WTC11 (cell line): ENCODE measurements at regions not wholly inside any gene's neighbourhood (a gene's known extent, or its start where the extent isn't known, plus 50 kb on each side); places are given as distances from the start of the nearest gene placed in this dataset.

Experiments used
- ATAC-seq: fragments of 200-7000 bp; cut with Tn5 transposase; 2 replicates; pipeline ENCODE4 v1.10.0; 2021; ENCODE audit warnings: mild to moderate bottlenecking, moderate library complexity
- CTCF ChIA-PET: fragments of 300-600 bp; sonication (Branson Sonifier 250); formaldehyde crosslinking; loops from one replicate; lab custom pipeline; 2021; ENCODE audit warnings: antibody characterized with exemption; lab: Charles Lee
- POLR2A ChIA-PET: fragments of 350-600 bp; sonication (Branson Sonifier 250); formaldehyde crosslinking; loops from one replicate; lab custom pipeline; 2021; ENCODE audit warnings: antibody characterized with exemption; lab: Charles Lee
- DNase-seq: peaks from one replicate; pipeline ENCODE4 v3.0.0; 2021; ENCODE audit warnings: low spot score
- H3K27ac Mint-ChIP-seq: 2 replicates; pipeline ENCODE4 v1.8.0; 2021; ENCODE audit warnings: mixed read lengths
- H3K27me3 Mint-ChIP-seq: 2 replicates; pipeline ENCODE4 v1.8.0; 2021; ENCODE audit warnings: low read depth, mild to moderate bottlenecking, moderate library complexity, mixed read lengths
- H3K36me3 Mint-ChIP-seq: 2 replicates; pipeline ENCODE4 v1.8.0; 2021; ENCODE audit warnings: mixed read lengths
- H3K4me1 Mint-ChIP-seq: 2 replicates; pipeline ENCODE4 v1.8.0; 2022; ENCODE audit warnings: mixed read lengths
- H3K4me3 Mint-ChIP-seq: 2 replicates; pipeline ENCODE4 v1.8.0; 2021; ENCODE audit warnings: mild to moderate bottlenecking, moderate library complexity, mixed read lengths
- H3K9me3 Mint-ChIP-seq: 2 replicates; pipeline ENCODE4 v1.8.0; 2021; ENCODE audit warnings: mixed read lengths
- EMX1 ChIP-seq: fragments of 250-450 bp; sonication (Bioruptor Pico); IDR thresholded peaks from 2 replicates; pipeline ENCODE4 v1.8.0; 2021; ENCODE audit warnings: mild to moderate bottlenecking
- GABPB1 ChIP-seq: sonication (generic); formaldehyde crosslinking; IDR thresholded peaks from 2 replicates; pipeline ENCODE4 v1.8.1; 2023; ENCODE audit warnings: mild to moderate bottlenecking, missing genetic modification reagents
- GTF2I ChIP-seq: fragments of 250-450 bp; sonication (Bioruptor Pico); conservative IDR thresholded peaks from 2 replicates; pipeline ENCODE4 v1.4.0; 2021; ENCODE audit warnings: mild to moderate bottlenecking
- IRF2 ChIP-seq: sonication (generic); formaldehyde crosslinking; IDR thresholded peaks from 2 replicates; pipeline ENCODE4 v1.8.0; 2022; ENCODE audit warnings: low read depth, missing genetic modification reagents, borderline replicate concordance
- JAZF1 ChIP-seq: fragments of 250-450 bp; sonication (Bioruptor Pico); IDR thresholded peaks from 2 replicates; pipeline ENCODE4 v1.9.0; 2021; ENCODE audit warnings: moderate library complexity, mild to moderate bottlenecking, inconsistent platforms
- MYBL2 ChIP-seq: sonication (generic); formaldehyde crosslinking; IDR thresholded peaks from 2 replicates; pipeline ENCODE4 v1.8.1; 2023; ENCODE audit warnings: mild to moderate bottlenecking, moderate library complexity, missing genetic modification reagents
- NFATC4 ChIP-seq: fragments of 250-450 bp; sonication (Bioruptor Pico); IDR thresholded peaks from 2 replicates; pipeline ENCODE4 v1.9.0; 2021; ENCODE audit warnings: mild to moderate bottlenecking
- SMAD4 ChIP-seq: sonication (generic); formaldehyde crosslinking; IDR thresholded peaks from 2 replicates; pipeline ENCODE4 v1.8.0; 2022; ENCODE audit warnings: mild to moderate bottlenecking, missing genetic modification reagents
- ZNF121 ChIP-seq: sonication (generic); formaldehyde crosslinking; IDR thresholded peaks from 2 replicates; pipeline ENCODE4 v1.8.0; 2023; ENCODE audit warnings: missing genetic modification reagents
- ZNF396 ChIP-seq: fragments of 250-450 bp; sonication (Bioruptor Pico); IDR thresholded peaks from 2 replicates; pipeline ENCODE4 v1.8.0; 2021; ENCODE audit warnings: mild to moderate bottlenecking, moderate library complexity, borderline replicate concordance
- ZNF423 ChIP-seq: fragments of 250-450 bp; sonication (Bioruptor Pico); IDR thresholded peaks from 2 replicates; pipeline ENCODE4 v2.1.2; 2022; ENCODE audit warnings: mild to moderate bottlenecking, moderate library complexity
- TF ChIP-seq, protein P1 (sequence below): sonication (generic); formaldehyde crosslinking; IDR thresholded peaks from 2 replicates; pipeline ENCODE4 v1.8.1; 2023; ENCODE audit warnings: mild to moderate bottlenecking, missing genetic modification reagents
- TF ChIP-seq, protein P2 (sequence below): sonication (generic); formaldehyde crosslinking; IDR thresholded peaks from 2 replicates; pipeline ENCODE4 v1.8.1; 2022; ENCODE audit warnings: missing genetic modification reagents, borderline replicate concordance
- TF ChIP-seq, protein P3 (sequence below): sonication (generic); formaldehyde crosslinking; IDR thresholded peaks from 2 replicates; pipeline ENCODE4 v1.8.1; 2023; ENCODE audit warnings: mild to moderate bottlenecking, missing genetic modification reagents, moderate library complexity
- TF ChIP-seq, protein P4 (sequence below): sonication (generic); formaldehyde crosslinking; IDR thresholded peaks from 2 replicates; pipeline ENCODE4 v1.8.0; 2022; ENCODE audit warnings: mild to moderate bottlenecking, missing genetic modification reagents
- TF ChIP-seq, protein P5 (sequence below): sonication (generic); formaldehyde crosslinking; IDR thresholded peaks from 2 replicates; pipeline ENCODE4 v1.8.0; 2022; ENCODE audit warnings: mild to moderate bottlenecking, missing genetic modification reagents
- TF ChIP-seq, protein P6 (sequence below): fragments of 250-450 bp; sonication (Bioruptor Pico); conservative IDR thresholded peaks from 2 replicates; pipeline ENCODE4 v1.9.0; 2021; ENCODE audit warnings: mild to moderate bottlenecking
- TF ChIP-seq, protein P7 (sequence below): sonication (generic); formaldehyde crosslinking; IDR thresholded peaks from 2 replicates; pipeline ENCODE4 v1.8.0; 2022; ENCODE audit warnings: missing genetic modification reagents
- TF ChIP-seq, protein P8 (sequence below): sonication (generic); formaldehyde crosslinking; IDR thresholded peaks from 2 replicates; pipeline ENCODE4 v1.8.1; 2023; ENCODE audit warnings: mild to moderate bottlenecking, missing genetic modification reagents, borderline replicate concordance

DNA sequence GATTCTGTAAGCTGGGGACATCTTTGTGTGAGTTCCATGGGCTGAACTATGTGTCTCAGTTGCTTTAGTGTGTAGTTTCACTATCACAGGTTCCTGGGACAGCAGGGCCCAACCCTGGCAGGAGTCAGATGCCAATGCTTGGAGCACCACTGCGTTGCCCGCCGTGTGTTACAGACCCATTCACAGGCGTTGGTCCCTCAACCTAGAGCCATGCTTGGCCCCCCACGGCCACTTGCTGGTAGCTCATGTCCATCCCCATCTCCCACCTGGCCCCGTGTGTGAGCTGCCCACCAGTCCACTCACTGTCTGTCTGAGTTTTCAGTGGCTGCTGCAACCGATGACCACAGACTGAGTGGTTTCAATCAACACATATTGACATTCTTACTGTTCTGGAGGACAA, 546.9 kb downstream of the TCERG1L start:
- TF ChIP-seq, protein P1, sequence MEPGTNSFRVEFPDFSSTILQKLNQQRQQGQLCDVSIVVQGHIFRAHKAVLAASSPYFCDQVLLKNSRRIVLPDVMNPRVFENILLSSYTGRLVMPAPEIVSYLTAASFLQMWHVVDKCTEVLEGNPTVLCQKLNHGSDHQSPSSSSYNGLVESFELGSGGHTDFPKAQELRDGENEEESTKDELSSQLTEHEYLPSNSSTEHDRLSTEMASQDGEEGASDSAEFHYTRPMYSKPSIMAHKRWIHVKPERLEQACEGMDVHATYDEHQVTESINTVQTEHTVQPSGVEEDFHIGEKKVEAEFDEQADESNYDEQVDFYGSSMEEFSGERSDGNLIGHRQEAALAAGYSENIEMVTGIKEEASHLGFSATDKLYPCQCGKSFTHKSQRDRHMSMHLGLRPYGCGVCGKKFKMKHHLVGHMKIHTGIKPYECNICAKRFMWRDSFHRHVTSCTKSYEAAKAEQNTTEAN (CRISPR knock-in tag), result no peak
- TF ChIP-seq ZNF121, result no peak
- no peak for TF ChIP-seq MYBL2 (CRISPR knock-in tag)
- no peak for TF ChIP-seq ZNF396 (CRISPR knock-in tag)
- TF ChIP-seq, protein P2, sequence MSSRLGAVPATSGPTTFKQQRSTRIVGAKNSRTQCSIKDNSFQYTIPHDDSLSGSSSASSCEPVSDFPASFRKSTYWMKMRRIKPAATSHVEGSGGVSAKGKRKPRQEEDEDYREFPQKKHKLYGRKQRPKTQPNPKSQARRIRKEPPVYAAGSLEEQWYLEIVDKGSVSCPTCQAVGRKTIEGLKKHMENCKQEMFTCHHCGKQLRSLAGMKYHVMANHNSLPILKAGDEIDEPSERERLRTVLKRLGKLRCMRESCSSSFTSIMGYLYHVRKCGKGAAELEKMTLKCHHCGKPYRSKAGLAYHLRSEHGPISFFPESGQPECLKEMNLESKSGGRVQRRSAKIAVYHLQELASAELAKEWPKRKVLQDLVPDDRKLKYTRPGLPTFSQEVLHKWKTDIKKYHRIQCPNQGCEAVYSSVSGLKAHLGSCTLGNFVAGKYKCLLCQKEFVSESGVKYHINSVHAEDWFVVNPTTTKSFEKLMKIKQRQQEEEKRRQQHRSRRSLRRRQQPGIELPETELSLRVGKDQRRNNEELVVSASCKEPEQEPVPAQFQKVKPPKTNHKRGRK, result no peak
- no peak for TF ChIP-seq ZNF423 (CRISPR knock-in tag)
- H3K36me3 Mint-ChIP-seq, result peaks cover 58% of the 10 kb centered on the region

DNA sequence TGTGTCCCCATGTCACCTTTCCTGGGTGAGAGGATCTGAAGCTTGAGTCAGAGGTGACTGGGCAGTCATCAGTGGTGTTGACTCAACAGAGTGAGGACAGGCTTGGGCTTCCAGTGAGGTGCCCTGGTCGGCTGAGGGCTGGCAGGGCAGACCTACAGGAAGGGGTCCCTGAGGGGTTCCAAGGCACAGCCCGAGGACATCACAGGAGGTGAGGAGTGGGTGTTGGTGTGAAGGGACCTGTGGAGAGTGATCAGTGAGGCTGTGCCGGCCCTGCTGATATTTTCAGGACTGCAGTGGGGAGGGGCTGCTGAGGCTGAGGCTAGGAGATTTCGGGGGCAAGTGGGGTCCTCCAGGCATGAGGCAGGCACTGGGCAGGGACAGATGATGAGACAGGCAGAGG, 545.5 kb downstream of the TCERG1L start:
- H3K4me3 Mint-ChIP-seq, result no peak overlapping the region
- peaks cover 49% of the 10 kb centered on the region for H3K9me3 Mint-ChIP-seq
- ATAC-seq (no peak), DNase-seq (no peak)
- H3K4me1 Mint-ChIP-seq, result no peaks in the 10 kb centered on the region
- H3K27ac Mint-ChIP-seq, result no peak overlapping the region
- ChIA-PET POLR2A (no interaction called here), CTCF (no interaction called here)
- peaks cover 12% of the 10 kb centered on the region for H3K27me3 Mint-ChIP-seq
- peaks cover 60% of the 10 kb centered on the region for H3K36me3 Mint-ChIP-seq
- no peak for TF ChIP-seq ZNF121
- no peak for TF ChIP-seq GABPB1
- TF ChIP-seq, protein P3, sequence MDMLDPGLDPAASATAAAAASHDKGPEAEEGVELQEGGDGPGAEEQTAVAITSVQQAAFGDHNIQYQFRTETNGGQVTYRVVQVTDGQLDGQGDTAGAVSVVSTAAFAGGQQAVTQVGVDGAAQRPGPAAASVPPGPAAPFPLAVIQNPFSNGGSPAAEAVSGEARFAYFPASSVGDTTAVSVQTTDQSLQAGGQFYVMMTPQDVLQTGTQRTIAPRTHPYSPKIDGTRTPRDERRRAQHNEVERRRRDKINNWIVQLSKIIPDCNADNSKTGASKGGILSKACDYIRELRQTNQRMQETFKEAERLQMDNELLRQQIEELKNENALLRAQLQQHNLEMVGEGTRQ (CRISPR knock-in tag), result no peak
- no peak for TF ChIP-seq IRF2 (CRISPR knock-in tag)
- TF ChIP-seq, protein P4, sequence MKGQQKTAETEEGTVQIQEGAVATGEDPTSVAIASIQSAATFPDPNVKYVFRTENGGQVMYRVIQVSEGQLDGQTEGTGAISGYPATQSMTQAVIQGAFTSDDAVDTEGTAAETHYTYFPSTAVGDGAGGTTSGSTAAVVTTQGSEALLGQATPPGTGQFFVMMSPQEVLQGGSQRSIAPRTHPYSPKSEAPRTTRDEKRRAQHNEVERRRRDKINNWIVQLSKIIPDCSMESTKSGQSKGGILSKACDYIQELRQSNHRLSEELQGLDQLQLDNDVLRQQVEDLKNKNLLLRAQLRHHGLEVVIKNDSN (CRISPR knock-in tag), result no peak
- no peak for TF ChIP-seq EMX1 (CRISPR knock-in tag)
- no peak for TF ChIP-seq GTF2I (CRISPR knock-in tag)
- TF ChIP-seq, protein P5, sequence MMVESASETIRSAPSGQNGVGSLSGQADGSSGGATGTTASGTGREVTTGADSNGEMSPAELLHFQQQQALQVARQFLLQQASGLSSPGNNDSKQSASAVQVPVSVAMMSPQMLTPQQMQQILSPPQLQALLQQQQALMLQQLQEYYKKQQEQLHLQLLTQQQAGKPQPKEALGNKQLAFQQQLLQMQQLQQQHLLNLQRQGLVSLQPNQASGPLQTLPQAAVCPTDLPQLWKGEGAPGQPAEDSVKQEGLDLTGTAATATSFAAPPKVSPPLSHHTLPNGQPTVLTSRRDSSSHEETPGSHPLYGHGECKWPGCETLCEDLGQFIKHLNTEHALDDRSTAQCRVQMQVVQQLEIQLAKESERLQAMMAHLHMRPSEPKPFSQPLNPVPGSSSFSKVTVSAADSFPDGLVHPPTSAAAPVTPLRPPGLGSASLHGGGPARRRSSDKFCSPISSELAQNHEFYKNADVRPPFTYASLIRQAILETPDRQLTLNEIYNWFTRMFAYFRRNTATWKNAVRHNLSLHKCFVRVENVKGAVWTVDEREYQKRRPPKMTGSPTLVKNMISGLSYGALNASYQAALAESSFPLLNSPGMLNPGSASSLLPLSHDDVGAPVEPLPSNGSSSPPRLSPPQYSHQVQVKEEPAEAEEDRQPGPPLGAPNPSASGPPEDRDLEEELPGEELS (CRISPR knock-in tag), result no peak
- no peak for TF ChIP-seq NFATC4 (CRISPR knock-in tag)
- TF ChIP-seq, protein P6, sequence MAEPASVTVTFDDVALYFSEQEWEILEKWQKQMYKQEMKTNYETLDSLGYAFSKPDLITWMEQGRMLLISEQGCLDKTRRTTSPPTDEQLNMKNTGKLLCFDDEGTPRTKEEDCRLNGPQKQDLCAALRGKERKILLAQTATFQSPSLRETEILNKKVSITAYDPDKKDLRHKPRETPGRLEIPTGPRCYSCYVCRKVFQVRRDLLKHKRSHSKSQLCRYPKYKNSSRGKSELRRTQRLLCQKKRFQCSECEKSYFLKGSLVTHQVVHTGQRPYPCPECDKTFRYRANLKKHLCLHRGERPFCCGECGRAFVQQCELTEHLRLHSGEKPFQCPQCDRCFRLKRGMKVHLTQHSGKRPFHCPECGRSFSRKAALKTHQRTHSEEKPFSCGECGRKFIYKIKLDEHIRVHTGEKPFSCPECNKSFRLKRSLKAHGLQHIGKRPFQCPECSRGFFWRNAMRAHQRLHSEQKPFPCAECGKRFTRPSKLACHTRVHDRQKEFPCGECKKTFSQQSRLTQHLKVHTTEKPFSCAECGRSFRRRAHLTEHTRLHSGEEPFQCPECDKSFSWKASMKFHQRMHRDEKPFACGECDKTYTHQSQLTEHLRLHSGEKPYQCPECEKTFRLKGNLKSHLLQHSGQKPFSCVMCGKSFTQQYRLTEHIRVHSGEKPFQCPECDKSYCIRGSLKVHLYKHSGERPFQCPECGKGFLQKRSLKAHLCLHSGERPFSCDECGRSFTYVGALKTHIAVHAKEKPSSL (CRISPR knock-in tag), result no peak
- TF ChIP-seq, protein P7, sequence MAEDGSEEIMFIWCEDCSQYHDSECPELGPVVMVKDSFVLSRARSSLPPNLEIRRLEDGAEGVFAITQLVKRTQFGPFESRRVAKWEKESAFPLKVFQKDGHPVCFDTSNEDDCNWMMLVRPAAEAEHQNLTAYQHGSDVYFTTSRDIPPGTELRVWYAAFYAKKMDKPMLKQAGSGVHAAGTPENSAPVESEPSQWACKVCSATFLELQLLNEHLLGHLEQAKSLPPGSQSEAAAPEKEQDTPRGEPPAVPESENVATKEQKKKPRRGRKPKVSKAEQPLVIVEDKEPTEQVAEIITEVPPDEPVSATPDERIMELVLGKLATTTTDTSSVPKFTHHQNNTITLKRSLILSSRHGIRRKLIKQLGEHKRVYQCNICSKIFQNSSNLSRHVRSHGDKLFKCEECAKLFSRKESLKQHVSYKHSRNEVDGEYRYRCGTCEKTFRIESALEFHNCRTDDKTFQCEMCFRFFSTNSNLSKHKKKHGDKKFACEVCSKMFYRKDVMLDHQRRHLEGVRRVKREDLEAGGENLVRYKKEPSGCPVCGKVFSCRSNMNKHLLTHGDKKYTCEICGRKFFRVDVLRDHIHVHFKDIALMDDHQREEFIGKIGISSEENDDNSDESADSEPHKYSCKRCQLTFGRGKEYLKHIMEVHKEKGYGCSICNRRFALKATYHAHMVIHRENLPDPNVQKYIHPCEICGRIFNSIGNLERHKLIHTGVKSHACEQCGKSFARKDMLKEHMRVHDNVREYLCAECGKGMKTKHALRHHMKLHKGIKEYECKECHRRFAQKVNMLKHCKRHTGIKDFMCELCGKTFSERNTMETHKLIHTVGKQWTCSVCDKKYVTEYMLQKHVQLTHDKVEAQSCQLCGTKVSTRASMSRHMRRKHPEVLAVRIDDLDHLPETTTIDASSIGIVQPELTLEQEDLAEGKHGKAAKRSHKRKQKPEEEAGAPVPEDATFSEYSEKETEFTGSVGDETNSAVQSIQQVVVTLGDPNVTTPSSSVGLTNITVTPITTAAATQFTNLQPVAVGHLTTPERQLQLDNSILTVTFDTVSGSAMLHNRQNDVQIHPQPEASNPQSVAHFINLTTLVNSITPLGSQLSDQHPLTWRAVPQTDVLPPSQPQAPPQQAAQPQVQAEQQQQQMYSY (CRISPR knock-in tag), result no peak
- TF ChIP-seq JAZF1 (CRISPR knock-in tag), result no peak
- TF ChIP-seq, protein P8, sequence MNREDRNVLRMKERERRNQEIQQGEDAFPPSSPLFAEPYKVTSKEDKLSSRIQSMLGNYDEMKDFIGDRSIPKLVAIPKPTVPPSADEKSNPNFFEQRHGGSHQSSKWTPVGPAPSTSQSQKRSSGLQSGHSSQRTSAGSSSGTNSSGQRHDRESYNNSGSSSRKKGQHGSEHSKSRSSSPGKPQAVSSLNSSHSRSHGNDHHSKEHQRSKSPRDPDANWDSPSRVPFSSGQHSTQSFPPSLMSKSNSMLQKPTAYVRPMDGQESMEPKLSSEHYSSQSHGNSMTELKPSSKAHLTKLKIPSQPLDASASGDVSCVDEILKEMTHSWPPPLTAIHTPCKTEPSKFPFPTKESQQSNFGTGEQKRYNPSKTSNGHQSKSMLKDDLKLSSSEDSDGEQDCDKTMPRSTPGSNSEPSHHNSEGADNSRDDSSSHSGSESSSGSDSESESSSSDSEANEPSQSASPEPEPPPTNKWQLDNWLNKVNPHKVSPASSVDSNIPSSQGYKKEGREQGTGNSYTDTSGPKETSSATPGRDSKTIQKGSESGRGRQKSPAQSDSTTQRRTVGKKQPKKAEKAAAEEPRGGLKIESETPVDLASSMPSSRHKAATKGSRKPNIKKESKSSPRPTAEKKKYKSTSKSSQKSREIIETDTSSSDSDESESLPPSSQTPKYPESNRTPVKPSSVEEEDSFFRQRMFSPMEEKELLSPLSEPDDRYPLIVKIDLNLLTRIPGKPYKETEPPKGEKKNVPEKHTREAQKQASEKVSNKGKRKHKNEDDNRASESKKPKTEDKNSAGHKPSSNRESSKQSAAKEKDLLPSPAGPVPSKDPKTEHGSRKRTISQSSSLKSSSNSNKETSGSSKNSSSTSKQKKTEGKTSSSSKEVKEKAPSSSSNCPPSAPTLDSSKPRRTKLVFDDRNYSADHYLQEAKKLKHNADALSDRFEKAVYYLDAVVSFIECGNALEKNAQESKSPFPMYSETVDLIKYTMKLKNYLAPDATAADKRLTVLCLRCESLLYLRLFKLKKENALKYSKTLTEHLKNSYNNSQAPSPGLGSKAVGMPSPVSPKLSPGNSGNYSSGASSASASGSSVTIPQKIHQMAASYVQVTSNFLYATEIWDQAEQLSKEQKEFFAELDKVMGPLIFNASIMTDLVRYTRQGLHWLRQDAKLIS, result no peak
- TF ChIP-seq SMAD4 (CRISPR knock-in tag), result no peak

More for the DNA sequence above, 546.9 kb downstream of the TCERG1L start:
- H3K9me3 Mint-ChIP-seq, result peaks cover 53% of the 10 kb centered on the region
- no peaks in the 10 kb centered on the region for H3K4me1 Mint-ChIP-seq
- no peak overlapping the region for H3K4me3 Mint-ChIP-seq
- ATAC-seq, result no peak
- no peak for DNase-seq
- H3K27me3 Mint-ChIP-seq, result peaks cover 12% of the 10 kb centered on the region
- ChIA-PET CTCF (no interaction called here), POLR2A (no interaction called here)
- H3K27ac Mint-ChIP-seq, result no peak overlapping the region
